Keratinocyte (primary cell): ENCODE measurements at regions not wholly inside any gene's neighbourhood (a gene's known extent, or its start where the extent isn't known, plus 50 kb on each side); places are given as distances from the start of the nearest gene placed in this dataset.

Experiments used
- DNase-seq: peaks from one replicate; pipeline ENCODE4 v3.0.0-alpha.2; 2011; ENCODE audit warnings: low read depth, missing footprints, low spot score
- FAIRE-seq: peaks from 2 replicates; lab custom pipeline; 2011; peaks lifted over from hg19 to GRCh38; lab: Jason Lieb, UNC
- H2AFZ ChIP-seq: 2 replicates; pipeline ENCODE4 v1.6.0; 2012; ENCODE audit warnings: low read length, control low read depth, inconsistent platforms; ENCODE audit not compliant: control insufficient read depth
- H3K27ac ChIP-seq: 2 replicates; pipeline ENCODE4 v1.5.1; 2011; ENCODE audit warnings: low read length; ENCODE audit not compliant: control insufficient read depth, insufficient read depth
- H3K27me3 ChIP-seq: 3 replicates; pipeline ENCODE4 v1.6.0; 2011; ENCODE audit warnings: low read length; ENCODE audit not compliant: control insufficient read depth, insufficient read depth; ENCODE audit errors: extremely low read depth
- H3K36me3 ChIP-seq, 2 experiments: 2 replicates in 1 of 2; 3 replicates in 1 of 2; pipeline ENCODE4 v1.5.1; 2011; ENCODE audit warnings: low read length in 2 of 2, mild to moderate bottlenecking in 1 of 2; ENCODE audit not compliant: control insufficient read depth in 2 of 2, insufficient read depth in 2 of 2; ENCODE audit errors: extremely low read depth in 1 of 2
- H3K4me1 ChIP-seq: 3 replicates; pipeline ENCODE4 v1.5.1; 2011; ENCODE audit warnings: low read length; ENCODE audit not compliant: control insufficient read depth, insufficient read depth; ENCODE audit errors: extremely low read depth
- H3K4me2 ChIP-seq: 3 replicates; pipeline ENCODE4 v1.6.0; 2011; ENCODE audit warnings: low read depth, low read length; ENCODE audit not compliant: control insufficient read depth, insufficient read depth; ENCODE audit errors: extremely low read depth
- H3K4me3 ChIP-seq, 3 experiments: fragments of 200-600 bp in 1 of 3; sonication (generic) in 1 of 3; 2 replicates in 2 of 3; 3 replicates in 1 of 3; pipeline ENCODE4 v1.5.1; 2011 to 2016; ENCODE audit warnings: low read length in 3 of 3, mild to moderate bottlenecking in 3 of 3, control low read depth in 2 of 3, inconsistent platforms in 1 of 3, low read depth in 1 of 3, mixed read lengths in 1 of 3, mixed run types in 1 of 3, moderate library complexity in 1 of 3; ENCODE audit not compliant: control insufficient read depth in 2 of 3, insufficient read depth in 2 of 3; ENCODE audit errors: extremely low read depth in 1 of 3
- H3K79me2 ChIP-seq: 2 replicates; pipeline ENCODE4 v1.6.0; 2012; ENCODE audit warnings: low read length; ENCODE audit not compliant: control insufficient read depth, insufficient read depth
- H3K9ac ChIP-seq: 3 replicates; pipeline ENCODE4 v1.6.0; 2011; ENCODE audit warnings: low read length; ENCODE audit not compliant: control insufficient read depth, insufficient read depth; ENCODE audit errors: extremely low read depth
- H3K9me1 ChIP-seq: 3 replicates; pipeline ENCODE4 v1.6.0; 2011; ENCODE audit warnings: low read length; ENCODE audit not compliant: control insufficient read depth, insufficient read depth; ENCODE audit errors: extremely low read depth
- H3K9me3 ChIP-seq: 2 replicates; pipeline ENCODE4 v1.5.1; 2012; ENCODE audit warnings: low read depth, low read length; ENCODE audit not compliant: control insufficient read depth
- H4K20me1 ChIP-seq: 3 replicates; pipeline ENCODE4 v1.6.0; 2011; ENCODE audit warnings: low read length; ENCODE audit not compliant: control insufficient read depth, insufficient read depth; ENCODE audit errors: extremely low read depth
- EZH2 ChIP-seq: IDR thresholded peaks from one replicate; pipeline ENCODE4 v1.6.1; 2012; ENCODE audit warnings: inconsistent platforms, mild to moderate bottlenecking, low read length, moderate library complexity
- dilution Hi-C: fragments of 300-500 bp; cut with MboI; formaldehyde crosslinking; loops from one replicate; pipeline ENCODE4 v1.7.0; 2020; ENCODE audit warnings: low sequenced_read_pairs; ENCODE audit not compliant: extremely low pct_ligation_motif_present
- TF ChIP-seq, protein P1 (sequence below), 3 experiments: IDR thresholded peaks in 1 of 3; conservative IDR thresholded peaks in 1 of 3; optimal IDR thresholded peaks in 1 of 3; 2 replicates in 2 of 3; 3 replicates in 1 of 3; pipeline versions ENCODE3 to v1.5.1; 2011; ENCODE audit warnings: low read length in 3 of 3, mild to moderate bottlenecking in 3 of 3, moderate library complexity in 2 of 3, control low read depth in 1 of 3, inconsistent platforms in 1 of 3; ENCODE audit not compliant: insufficient read depth in 2 of 3; ENCODE audit errors: extremely low read depth in 1 of 3

DNA sequence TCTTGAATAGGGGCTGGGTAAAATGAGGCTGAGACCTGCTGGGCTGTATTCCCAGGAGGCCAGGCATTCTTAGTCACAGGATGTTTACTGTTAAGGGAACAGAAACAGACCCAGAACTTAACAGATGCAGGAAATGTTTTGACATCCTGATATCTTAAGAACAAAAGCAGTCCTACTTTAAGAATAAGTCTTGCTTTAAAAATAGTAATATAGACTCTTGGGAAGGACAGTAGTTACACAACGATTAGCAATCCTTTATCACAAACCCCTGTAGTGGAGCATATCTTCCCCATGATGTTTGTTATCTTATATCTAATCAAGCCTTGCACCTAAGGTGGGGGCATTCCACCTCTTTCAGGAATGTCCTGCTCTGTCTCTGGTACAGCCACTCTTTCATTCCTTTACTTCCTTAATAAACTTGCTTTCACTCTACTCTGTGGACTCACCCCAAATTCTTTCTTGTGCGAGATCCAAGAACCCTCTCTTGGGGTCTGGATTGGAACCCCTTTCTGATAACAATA lies 493.7 kb upstream of the SULF2 start:
- H3K9me3 ChIP-seq, result no peaks in the 10 kb centered on the region
- no peak overlapping the region for H3K4me3 ChIP-seq
- H3K4me1 ChIP-seq, result peaks cover 9% of the 10 kb centered on the region
- no peak overlapping the region for H3K4me2 ChIP-seq
- H2AFZ ChIP-seq, result no peak overlapping the region
- no peak overlapping the region for H3K9ac ChIP-seq
- no peaks in the 10 kb centered on the region for H4K20me1 ChIP-seq
- FAIRE-seq (no peak), DNase-seq (no peak)
- dilution Hi-C loops, result loop anchor here (25.0 kb wide), 1 partner anchor 492 kb away; the partner anchor contains the start of gene SULF2
- no peaks in the 10 kb centered on the region for H3K36me3 ChIP-seq
- no peak overlapping the region for H3K27ac ChIP-seq
- H3K27me3 ChIP-seq, result no peaks in the 10 kb centered on the region
- no peak for TF ChIP-seq EZH2
- TF ChIP-seq, protein P1, sequence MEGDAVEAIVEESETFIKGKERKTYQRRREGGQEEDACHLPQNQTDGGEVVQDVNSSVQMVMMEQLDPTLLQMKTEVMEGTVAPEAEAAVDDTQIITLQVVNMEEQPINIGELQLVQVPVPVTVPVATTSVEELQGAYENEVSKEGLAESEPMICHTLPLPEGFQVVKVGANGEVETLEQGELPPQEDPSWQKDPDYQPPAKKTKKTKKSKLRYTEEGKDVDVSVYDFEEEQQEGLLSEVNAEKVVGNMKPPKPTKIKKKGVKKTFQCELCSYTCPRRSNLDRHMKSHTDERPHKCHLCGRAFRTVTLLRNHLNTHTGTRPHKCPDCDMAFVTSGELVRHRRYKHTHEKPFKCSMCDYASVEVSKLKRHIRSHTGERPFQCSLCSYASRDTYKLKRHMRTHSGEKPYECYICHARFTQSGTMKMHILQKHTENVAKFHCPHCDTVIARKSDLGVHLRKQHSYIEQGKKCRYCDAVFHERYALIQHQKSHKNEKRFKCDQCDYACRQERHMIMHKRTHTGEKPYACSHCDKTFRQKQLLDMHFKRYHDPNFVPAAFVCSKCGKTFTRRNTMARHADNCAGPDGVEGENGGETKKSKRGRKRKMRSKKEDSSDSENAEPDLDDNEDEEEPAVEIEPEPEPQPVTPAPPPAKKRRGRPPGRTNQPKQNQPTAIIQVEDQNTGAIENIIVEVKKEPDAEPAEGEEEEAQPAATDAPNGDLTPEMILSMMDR (optimal IDR thresholded peaks at IDR 0.05 in 1 of 3, IDR thresholded peaks at IDR 0.05 in 1 of 3, conservative IDR thresholded peaks at IDR 0.05 in 1 of 3; ENCODE audit: extremely low read depth in 1 of 3, insufficient read depth in 2 of 3, low read length in 3 of 3), result no peak
- no peaks in the 10 kb centered on the region for H3K9me1 ChIP-seq
- H3K79me2 ChIP-seq, result no peaks in the 10 kb centered on the region

DNA sequence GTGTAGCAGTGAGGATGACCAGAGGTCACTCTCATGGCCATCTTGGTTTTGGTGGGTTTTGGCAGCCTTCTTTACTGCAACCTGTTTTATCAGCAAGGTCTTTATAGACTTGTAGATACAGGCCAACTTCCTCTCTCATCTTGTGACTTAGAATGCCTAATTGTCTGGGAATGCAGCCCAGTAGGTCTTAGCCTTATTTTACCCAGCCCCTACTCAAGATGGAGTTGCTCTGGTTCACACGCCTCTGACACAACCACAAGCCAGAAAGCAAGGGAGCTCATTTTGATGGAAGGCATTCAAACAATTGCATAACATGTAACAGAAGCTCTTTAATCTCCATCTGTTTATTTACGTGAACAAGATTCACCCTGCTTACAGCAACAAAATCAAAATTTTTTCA lies 492.0 kb upstream of the SULF2 start:
- Histone ChIP-seq H2AFZ (no peak overlapping the region), H4K20me1 (no peaks in the 10 kb centered on the region), H3K9ac (no peak overlapping the region), H3K4me2 (no peak overlapping the region), H3K79me2 (no peaks in the 10 kb centered on the region), H3K9me1 (no peaks in the 10 kb centered on the region), H3K9me3 (no peaks in the 10 kb centered on the region), H3K27ac (no peak overlapping the region), H3K4me3 (no peak overlapping the region), H3K4me1 (peaks cover 9% of the 10 kb centered on the region), H3K36me3 (no peaks in the 10 kb centered on the region), H3K27me3 (no peaks in the 10 kb centered on the region)
- FAIRE-seq (no peak), DNase-seq (no peak)
- dilution Hi-C loops, result loop anchor here (25.0 kb wide), 1 partner anchor 490 kb away; the partner anchor contains the start of gene SULF2
- TF ChIP-seq EZH2, result no peak
- TF ChIP-seq, protein P1 (optimal IDR thresholded peaks at IDR 0.05 in 1 of 3, IDR thresholded peaks at IDR 0.05 in 1 of 3, conservative IDR thresholded peaks at IDR 0.05 in 1 of 3; ENCODE audit: extremely low read depth in 1 of 3, insufficient read depth in 2 of 3, low read length in 3 of 3), result no peak
